Thyroid gland (tissue), 4 donors: ENCODE measurements at regions not wholly inside any gene's neighbourhood (a gene's known extent, or its start where the extent isn't known, plus 50 kb on each side); places are given as distances from the start of the nearest gene placed in this dataset.

Source experiments
- CTCF ChIP-seq, 6 experiments: fragments of 200-600 bp in 3 of 6; fragments of 450-650 bp in 3 of 6; sonication (generic) in 3 of 6; IDR thresholded peaks; one replicate each; pipeline ENCODE4 v1.5.1; 2016 to 2019; ENCODE audit warnings: antibody characterized with exemption in 6 of 6, mild to moderate bottlenecking in 2 of 6, inconsistent platforms in 1 of 6, moderate library complexity in 1 of 6
- POLR2A ChIP-seq, 2 donors: fragments of 450-650 bp; IDR thresholded peaks; one replicate each; pipeline ENCODE4 v1.6.1; 2017; ENCODE audit warnings: antibody characterized with exemption in 2 of 2, mild to moderate bottlenecking in 2 of 2, moderate library complexity in 1 of 2

GRCh38 chrX:42606591-42606990 is 171.4 kb downstream of the PPP1R2C start:
- TF ChIP-seq CTCF (IDR thresholded peaks at IDR 0.05) (no peak), POLR2A (IDR thresholded peaks at IDR 0.05) (no peak)
